Fibroblast of the aortic adventitia (primary cell): ENCODE measurements at regions not wholly inside any gene's neighbourhood (a gene's known extent, or its start where the extent isn't known, plus 50 kb on each side); places are given as distances from the start of the nearest gene placed in this dataset.

Experiments
- DNase-seq: peaks from one replicate; pipeline ENCODE4 v3.0.0-alpha.2; 2010; ENCODE audit warnings: low read depth
- H3K4me3 ChIP-seq: 2 replicates; pipeline ENCODE4 v1.5.1; 2011; ENCODE audit warnings: low read depth, mild to moderate bottlenecking, control low read depth, low read length, moderate library complexity
- CTCF ChIP-seq: IDR thresholded peaks from 2 replicates; pipeline ENCODE4 v1.5.1; 2011; ENCODE audit warnings: mild to moderate bottlenecking, low read length, control low read depth, inconsistent platforms; ENCODE audit not compliant: insufficient read depth

- TF ChIP-seq CTCF, result no peak
- DNase-seq, result no peak
- H3K4me3 ChIP-seq, result no peak overlapping the region
Observed at GRCh38 chr14:98536256-98536655, 735.7 kb downstream of the BCL11B start.

GRCh38 chr14:98542316-98542715, 729.7 kb downstream of the BCL11B start:
- no peak for DNase-seq
- no peak overlapping the region for H3K4me3 ChIP-seq
- no peak for TF ChIP-seq CTCF

- no peak for DNase-seq
- TF ChIP-seq CTCF, result no peak
- H3K4me3 ChIP-seq, result no peak overlapping the region
Observed at GRCh38 chr14:98543074-98543473, 728.9 kb downstream of the BCL11B start.

DNA sequence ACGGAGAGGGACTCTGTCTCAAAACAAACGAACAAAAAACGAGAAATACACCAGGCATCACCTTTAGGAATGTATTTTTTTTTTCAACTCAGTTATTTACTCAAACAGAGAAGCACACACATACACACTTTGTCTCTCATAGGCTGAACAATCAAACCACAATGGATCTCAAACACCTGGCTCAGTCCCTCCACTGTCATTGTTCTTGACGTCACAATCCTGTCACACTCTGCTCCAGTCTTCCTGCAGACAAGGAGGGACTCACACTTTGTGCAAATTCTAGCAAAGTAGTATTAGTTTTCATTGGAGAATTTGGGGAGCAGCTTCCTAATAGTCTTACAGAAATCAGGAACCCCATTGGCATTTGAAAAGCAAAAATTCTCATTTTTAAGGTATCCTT, 727.8 kb downstream of the BCL11B start:
- H3K4me3 ChIP-seq, result no peak overlapping the region
- no peak for DNase-seq
- no peak for TF ChIP-seq CTCF

DNA sequence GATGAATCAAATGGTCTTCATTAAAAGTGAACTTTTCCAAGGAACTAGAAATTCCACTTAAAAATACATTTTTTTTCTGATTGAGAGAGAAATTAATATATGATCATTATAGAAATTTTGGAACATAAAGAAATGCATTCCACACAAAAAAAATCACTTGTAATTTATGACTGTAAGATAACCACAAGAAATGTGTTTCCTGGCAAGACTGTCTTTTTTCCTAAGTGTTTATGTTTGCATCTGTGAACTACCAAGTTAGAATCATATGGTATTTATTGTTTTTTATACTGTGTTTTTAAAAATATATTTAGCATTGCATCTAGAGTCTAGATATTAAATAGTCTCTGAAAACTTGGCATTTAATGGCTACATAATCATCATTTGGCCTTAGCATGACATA, 726.8 kb downstream of the BCL11B start:
- no peak overlapping the region for H3K4me3 ChIP-seq
- no peak for TF ChIP-seq CTCF
- no peak for DNase-seq

GRCh38 chr14:98548071-98548686, 723.8 kb downstream of the BCL11B start:
- TF ChIP-seq CTCF, result no peak
- H3K4me3 ChIP-seq, result no peak overlapping the region
- no peak for DNase-seq

GRCh38 chr14:98551028-98551427, 721.0 kb downstream of the BCL11B start:
- no peak for DNase-seq
- no peak overlapping the region for H3K4me3 ChIP-seq
- no peak for TF ChIP-seq CTCF
